H7 (cell line): ENCODE measurements at regions not wholly inside any gene's neighbourhood (a gene's known extent, or its start where the extent isn't known, plus 50 kb on each side); places are given as distances from the start of the nearest gene placed in this dataset.
A peak's percentile ranks its signal among the peaks of the same experiment; 100 is the strongest.

Source experiments
- DNase-seq: peaks from one replicate; pipeline ENCODE4 v3.0.0; 2012
- H3K27me3 ChIP-seq: 2 replicates; pipeline ENCODE4 v1.6.0; 2011; ENCODE audit warnings: mild to moderate bottlenecking, low read length; ENCODE audit not compliant: control insufficient read depth, insufficient read depth
- H3K36me3 ChIP-seq: replicated peaks from 2 replicates; pipeline ENCODE4 v1.5.1; 2011; ENCODE audit warnings: low read length; ENCODE audit not compliant: control insufficient read depth, insufficient read depth
- H3K4me3 ChIP-seq: 2 replicates; pipeline ENCODE4 v1.5.1; 2011; ENCODE audit warnings: low read depth, mild to moderate bottlenecking, control low read depth, low read length, moderate library complexity; ENCODE audit not compliant: insufficient read depth

GRCh38 chr2:139790807-139791752 is 1010.9 kb upstream of the NXPH2 start:
- DNase-seq: peak; percentile 5
- no peak overlapping the region for H3K4me3 ChIP-seq

GRCh38 chr2:139790136-139790535 is 1009.9 kb upstream of the NXPH2 start:
- Histone ChIP-seq H3K4me3 (no peak overlapping the region), H3K27me3 (no peaks in the 10 kb centered on the region), H3K36me3 (no peaks in the 10 kb centered on the region)
- no peak for DNase-seq

More at GRCh38 chr2:139790807-139791752, 1010.9 kb upstream of the NXPH2 start:
- Histone ChIP-seq H3K27me3 (no peaks in the 10 kb centered on the region), H3K36me3 (no peaks in the 10 kb centered on the region)

GRCh38 chr2:139778732-139779131 is 998.5 kb upstream of the NXPH2 start:
- Histone ChIP-seq H3K36me3 (no peaks in the 10 kb centered on the region), H3K27me3 (no peaks in the 10 kb centered on the region), H3K4me3 (no peak overlapping the region)
- no peak for DNase-seq

- Histone ChIP-seq H3K27me3 (no peaks in the 10 kb centered on the region), H3K4me3 (no peak overlapping the region), H3K36me3 (no peaks in the 10 kb centered on the region)
- no peak for DNase-seq
Observed at GRCh38 chr2:139773720-139774277, 993.6 kb upstream of the NXPH2 start.

GRCh38 chr2:139769633-139770032 is 989.4 kb upstream of the NXPH2 start:
- H3K36me3 ChIP-seq: no peaks in the 10 kb centered on the region
- DNase-seq: no peak
- H3K4me3 ChIP-seq: no peak overlapping the region
- no peaks in the 10 kb centered on the region for H3K27me3 ChIP-seq

- Histone ChIP-seq H3K4me3 (no peak overlapping the region), H3K27me3 (no peaks in the 10 kb centered on the region)
Observed at GRCh38 chr2:139763705-139764104, 983.5 kb upstream of the NXPH2 start.

GRCh38 chr2:139759000-139759505 is 978.9 kb upstream of the NXPH2 start:
- no peaks in the 10 kb centered on the region for H3K36me3 ChIP-seq
- H3K4me3 ChIP-seq: no peak overlapping the region
- H3K27me3 ChIP-seq: no peaks in the 10 kb centered on the region
- DNase-seq: no peak

More at GRCh38 chr2:139763705-139764104, 983.5 kb upstream of the NXPH2 start:
- DNase-seq: no peak
- H3K36me3 ChIP-seq: no peaks in the 10 kb centered on the region

GRCh38 chr2:139746901-139747300 is 966.7 kb upstream of the NXPH2 start:
- H3K36me3 ChIP-seq: no peaks in the 10 kb centered on the region
- no peaks in the 10 kb centered on the region for H3K27me3 ChIP-seq
- DNase-seq: no peak
- H3K4me3 ChIP-seq: no peak overlapping the region

GRCh38 chr2:139744273-139744672 is 964.1 kb upstream of the NXPH2 start:
- Histone ChIP-seq H3K36me3 (no peaks in the 10 kb centered on the region), H3K27me3 (no peaks in the 10 kb centered on the region), H3K4me3 (no peak overlapping the region)
- no peak for DNase-seq

GRCh38 chr2:139742216-139743172 is 962.3 kb upstream of the NXPH2 start:
- Histone ChIP-seq H3K27me3 (no peaks in the 10 kb centered on the region), H3K36me3 (no peaks in the 10 kb centered on the region), H3K4me3 (no peak overlapping the region)
- DNase-seq: no peak

- Histone ChIP-seq H3K4me3 (no peak overlapping the region), H3K27me3 (no peaks in the 10 kb centered on the region), H3K36me3 (no peaks in the 10 kb centered on the region)
- no peak for DNase-seq
Observed at GRCh38 chr2:139737659-139738058, 957.5 kb upstream of the NXPH2 start.

GRCh38 chr2:139730197-139730596 is 950.0 kb upstream of the NXPH2 start:
- H3K36me3 ChIP-seq: no peaks in the 10 kb centered on the region
- no peak for DNase-seq

GRCh38 chr2:139721411-139721995 is 941.3 kb upstream of the NXPH2 start:
- H3K4me3 ChIP-seq: no peak overlapping the region
- no peaks in the 10 kb centered on the region for H3K27me3 ChIP-seq
- H3K36me3 ChIP-seq: no peaks in the 10 kb centered on the region
- peak; percentile 23 for DNase-seq

More at GRCh38 chr2:139730197-139730596, 950.0 kb upstream of the NXPH2 start:
- no peaks in the 10 kb centered on the region for H3K27me3 ChIP-seq
- no peak overlapping the region for H3K4me3 ChIP-seq

- no peaks in the 10 kb centered on the region for H3K36me3 ChIP-seq
- no peaks in the 10 kb centered on the region for H3K27me3 ChIP-seq
- no peak for DNase-seq
- no peak overlapping the region for H3K4me3 ChIP-seq
Observed at GRCh38 chr2:139720056-139720455, 939.9 kb upstream of the NXPH2 start.
